ENCODE measurements at regions not wholly inside any gene's neighbourhood (a gene's known extent, or its start where the extent isn't known, plus 50 kb on each side); places are given as distances from the start of the nearest gene placed in this dataset.
A peak's percentile ranks its signal among the peaks of the same experiment; 100 is the strongest.

- no peak overlapping the region for H3K27ac ChIP-seq (ENCODE audit: insufficient read depth in 1 of 2, low read depth in 1 of 2, low read length in 2 of 2, poor library complexity in 1 of 2, severe bottlenecking in 2 of 2)
- H3K27me3 ChIP-seq (replicated peaks in 2 of 5; ENCODE audit: control insufficient read depth in 4 of 5, insufficient read depth in 5 of 5, low read length in 4 of 5): peaks cover 0 to 26% (median 2%) of the 10 kb centered on the region in 5 experiments
- H3K4me1 ChIP-seq (ENCODE audit: control extremely low read depth in 1 of 4, control insufficient read depth in 4 of 4, insufficient read depth in 4 of 4, low read length in 3 of 4): no peaks in the 10 kb centered on the region
- ChIA-PET POLR2A (no interaction called here), CTCF (no interaction called here)
- H3K36me3 ChIP-seq (ENCODE audit: control insufficient read depth in 4 of 4, insufficient read depth in 4 of 4, low read length in 3 of 4): no peaks in the 10 kb centered on the region
- no peak for DNase-seq
- no peak overlapping the region for H3K4me3 ChIP-seq (ENCODE audit: control insufficient read depth in 1 of 7, extremely low read depth in 1 of 7, insufficient read depth in 4 of 7, low read depth in 2 of 7, low read length in 6 of 7)
- WGBS (ENCODE audit: insufficient coverage): 97% methylated on average over 7 of the region's 8 CpGs
- peaks cover 0 to 9% (median 5%) of the 10 kb centered on the region in 5 experiments for H3K9me3 ChIP-seq (ENCODE audit: control extremely low read depth in 1 of 5, control insufficient read depth in 4 of 5, insufficient read depth in 2 of 5, low read depth in 1 of 5, low read length in 4 of 5)
Observed at GRCh38 chr11:69959461-69959860, 118.7 kb upstream of the ANO1 start.

- peaks cover 0 to 9% (median 5%) of the 10 kb centered on the region in 5 experiments for H3K9me3 ChIP-seq (ENCODE audit: control extremely low read depth in 1 of 5, control insufficient read depth in 4 of 5, insufficient read depth in 2 of 5, low read depth in 1 of 5, low read length in 4 of 5)
- CTCF ChIA-PET: no interaction called here
- H3K27ac ChIP-seq (ENCODE audit: insufficient read depth in 1 of 2, low read depth in 1 of 2, low read length in 2 of 2, poor library complexity in 1 of 2, severe bottlenecking in 2 of 2): no peak overlapping the region
- no peaks in the 10 kb centered on the region for H3K36me3 ChIP-seq (ENCODE audit: control insufficient read depth in 4 of 4, insufficient read depth in 4 of 4, low read length in 3 of 4)
- POLR2A ChIA-PET: no interaction called here
- H3K4me1 ChIP-seq (ENCODE audit: control extremely low read depth in 1 of 4, control insufficient read depth in 4 of 4, insufficient read depth in 4 of 4, low read length in 3 of 4): no peaks in the 10 kb centered on the region
- no peak overlapping the region for H3K4me3 ChIP-seq (ENCODE audit: control insufficient read depth in 1 of 7, extremely low read depth in 1 of 7, insufficient read depth in 4 of 7, low read depth in 2 of 7, low read length in 6 of 7)
- 99% methylated on average over 7 of the region's 11 CpGs for WGBS (ENCODE audit: insufficient coverage)
- peaks cover 0 to 19% (median 2%) of the 10 kb centered on the region in 5 experiments for H3K27me3 ChIP-seq (replicated peaks in 2 of 5; ENCODE audit: control insufficient read depth in 4 of 5, insufficient read depth in 5 of 5, low read length in 4 of 5)
- no peak for DNase-seq
Observed at GRCh38 chr11:69961738-69962137, 116.4 kb upstream of the ANO1 start.

- ChIA-PET POLR2A (no interaction called here), CTCF (no interaction called here)
- Histone ChIP-seq H3K27ac (ENCODE audit: insufficient read depth in 1 of 2, low read depth in 1 of 2, low read length in 2 of 2, poor library complexity in 1 of 2, severe bottlenecking in 2 of 2) (no peak overlapping the region), H3K27me3 (replicated peaks in 2 of 5; ENCODE audit: control insufficient read depth in 4 of 5, insufficient read depth in 5 of 5, low read length in 4 of 5) (peaks cover 0 to 18% (median 0%) of the 10 kb centered on the region in 5 experiments), H3K9me3 (ENCODE audit: control extremely low read depth in 1 of 5, control insufficient read depth in 4 of 5, insufficient read depth in 2 of 5, low read depth in 1 of 5, low read length in 4 of 5) (peaks cover 0 to 9% (median 5%) of the 10 kb centered on the region in 5 experiments), H3K4me1 (ENCODE audit: control extremely low read depth in 1 of 4, control insufficient read depth in 4 of 4, insufficient read depth in 4 of 4, low read length in 3 of 4) (no peaks in the 10 kb centered on the region), H3K36me3 (ENCODE audit: control insufficient read depth in 4 of 4, insufficient read depth in 4 of 4, low read length in 3 of 4) (no peaks in the 10 kb centered on the region), H3K4me3 (ENCODE audit: control insufficient read depth in 1 of 7, extremely low read depth in 1 of 7, insufficient read depth in 4 of 7, low read depth in 2 of 7, low read length in 6 of 7) (no peak overlapping the region)
- peak in 1 of 3 donors; percentile 23 for DNase-seq
- WGBS (ENCODE audit: insufficient coverage): 71% methylated on average over 7 of the region's 9 CpGs
Observed at GRCh38 chr11:69962152-69962551, 116.0 kb upstream of the ANO1 start.

- WGBS (ENCODE audit: insufficient coverage): 75% methylated on average over 8 of the region's 8 CpGs
- CTCF ChIA-PET: no interaction called here
- no peak for DNase-seq
Observed at GRCh38 chr11:69963533-69964246, 114.4 kb upstream of the ANO1 start.

GRCh38 chr11:69964247-69964643 is 113.9 kb upstream of the ANO1 start:
- no peak overlapping the region for H3K4me3 ChIP-seq (ENCODE audit: control insufficient read depth in 1 of 7, extremely low read depth in 1 of 7, insufficient read depth in 4 of 7, low read depth in 2 of 7, low read length in 6 of 7)
- no peak overlapping the region for H3K27ac ChIP-seq (ENCODE audit: insufficient read depth in 1 of 2, low read depth in 1 of 2, low read length in 2 of 2, poor library complexity in 1 of 2, severe bottlenecking in 2 of 2)
- POLR2A ChIA-PET: no interaction called here
- no peaks in the 10 kb centered on the region for H3K36me3 ChIP-seq (ENCODE audit: control insufficient read depth in 4 of 4, insufficient read depth in 4 of 4, low read length in 3 of 4)
- no peaks in the 10 kb centered on the region for H3K4me1 ChIP-seq (ENCODE audit: control extremely low read depth in 1 of 4, control insufficient read depth in 4 of 4, insufficient read depth in 4 of 4, low read length in 3 of 4)
- no peak for DNase-seq
- CTCF ChIA-PET: no interaction called here
- 90% methylated on average over 6 of the region's 6 CpGs for WGBS (ENCODE audit: insufficient coverage)
- peaks cover 0 to 33% (median 0%) of the 10 kb centered on the region in 5 experiments for H3K27me3 ChIP-seq (replicated peaks in 2 of 5; ENCODE audit: control insufficient read depth in 4 of 5, insufficient read depth in 5 of 5, low read length in 4 of 5)
- H3K9me3 ChIP-seq (ENCODE audit: control extremely low read depth in 1 of 5, control insufficient read depth in 4 of 5, insufficient read depth in 2 of 5, low read depth in 1 of 5, low read length in 4 of 5): peaks cover 0 to 5% (median 0%) of the 10 kb centered on the region in 5 experiments

More at GRCh38 chr11:69963533-69964246, 114.4 kb upstream of the ANO1 start:
- no peak overlapping the region for H3K4me3 ChIP-seq (ENCODE audit: control insufficient read depth in 1 of 7, extremely low read depth in 1 of 7, insufficient read depth in 4 of 7, low read depth in 2 of 7, low read length in 6 of 7)
- peaks cover 0 to 28% (median 0%) of the 10 kb centered on the region in 5 experiments for H3K27me3 ChIP-seq (replicated peaks in 2 of 5; ENCODE audit: control insufficient read depth in 4 of 5, insufficient read depth in 5 of 5, low read length in 4 of 5)
- H3K36me3 ChIP-seq (ENCODE audit: control insufficient read depth in 4 of 4, insufficient read depth in 4 of 4, low read length in 3 of 4): no peaks in the 10 kb centered on the region
- peaks cover 0 to 5% (median 5%) of the 10 kb centered on the region in 5 experiments for H3K9me3 ChIP-seq (ENCODE audit: control extremely low read depth in 1 of 5, control insufficient read depth in 4 of 5, insufficient read depth in 2 of 5, low read depth in 1 of 5, low read length in 4 of 5)
- no peaks in the 10 kb centered on the region for H3K4me1 ChIP-seq (ENCODE audit: control extremely low read depth in 1 of 4, control insufficient read depth in 4 of 4, insufficient read depth in 4 of 4, low read length in 3 of 4)
- no peak overlapping the region for H3K27ac ChIP-seq (ENCODE audit: insufficient read depth in 1 of 2, low read depth in 1 of 2, low read length in 2 of 2, poor library complexity in 1 of 2, severe bottlenecking in 2 of 2)
- POLR2A ChIA-PET: no interaction called here

- Histone ChIP-seq H3K9me3 (ENCODE audit: control extremely low read depth in 1 of 5, control insufficient read depth in 4 of 5, insufficient read depth in 2 of 5, low read depth in 1 of 5, low read length in 4 of 5) (peaks cover 0 to 2% (median 0%) of the 10 kb centered on the region in 5 experiments), H3K36me3 (ENCODE audit: control insufficient read depth in 4 of 4, insufficient read depth in 4 of 4, low read length in 3 of 4) (no peaks in the 10 kb centered on the region), H3K4me3 (ENCODE audit: control insufficient read depth in 1 of 7, extremely low read depth in 1 of 7, insufficient read depth in 4 of 7, low read depth in 2 of 7, low read length in 6 of 7) (no peak overlapping the region), H3K4me1 (ENCODE audit: control extremely low read depth in 1 of 4, control insufficient read depth in 4 of 4, insufficient read depth in 4 of 4, low read length in 3 of 4) (peaks cover 0 to 3% (median 0%) of the 10 kb centered on the region in 4 experiments), H3K27me3 (replicated peaks in 2 of 5; ENCODE audit: control insufficient read depth in 4 of 5, insufficient read depth in 5 of 5, low read length in 4 of 5) (peaks cover 0 to 35% (median 4%) of the 10 kb centered on the region in 5 experiments), H3K27ac (ENCODE audit: insufficient read depth in 1 of 2, low read depth in 1 of 2, low read length in 2 of 2, poor library complexity in 1 of 2, severe bottlenecking in 2 of 2) (no peak overlapping the region)
- DNase-seq: no peak
- ChIA-PET POLR2A (no interaction called here), CTCF (no interaction called here)
- 91% methylated on average over 16 of the region's 20 CpGs for WGBS (ENCODE audit: insufficient coverage)
Observed at GRCh38 chr11:69965821-69966582, 112.1 kb upstream of the ANO1 start.

GRCh38 chr11:69966583-69966835 is 111.6 kb upstream of the ANO1 start:
- ChIA-PET POLR2A (no interaction called here), CTCF (interaction anchor here (1.5 kb wide), 1 partner anchor 12 kb away, joined by 4 read pairs; no protein-coding TSS in a partner anchor)
- Histone ChIP-seq H3K4me1 (ENCODE audit: control extremely low read depth in 1 of 4, control insufficient read depth in 4 of 4, insufficient read depth in 4 of 4, low read length in 3 of 4) (peaks cover 0 to 3% (median 0%) of the 10 kb centered on the region in 4 experiments), H3K27me3 (replicated peaks in 2 of 5; ENCODE audit: control insufficient read depth in 4 of 5, insufficient read depth in 5 of 5, low read length in 4 of 5) (peaks cover 0 to 39% (median 4%) of the 10 kb centered on the region in 5 experiments), H3K36me3 (ENCODE audit: control insufficient read depth in 4 of 4, insufficient read depth in 4 of 4, low read length in 3 of 4) (no peaks in the 10 kb centered on the region), H3K9me3 (ENCODE audit: control extremely low read depth in 1 of 5, control insufficient read depth in 4 of 5, insufficient read depth in 2 of 5, low read depth in 1 of 5, low read length in 4 of 5) (peaks cover 0 to 2% (median 0%) of the 10 kb centered on the region in 5 experiments), H3K4me3 (ENCODE audit: control insufficient read depth in 1 of 7, extremely low read depth in 1 of 7, insufficient read depth in 4 of 7, low read depth in 2 of 7, low read length in 6 of 7) (no peak overlapping the region), H3K27ac (ENCODE audit: insufficient read depth in 1 of 2, low read depth in 1 of 2, low read length in 2 of 2, poor library complexity in 1 of 2, severe bottlenecking in 2 of 2) (no peak overlapping the region)
- no peak for DNase-seq
- WGBS (ENCODE audit: insufficient coverage): 86% methylated on average over 2 of the region's 4 CpGs

All from common myeloid progenitor, CD34-positive (primary cell).